Keratinocyte (primary cell): ENCODE measurements at regions not wholly inside any gene's neighbourhood (a gene's known extent, or its start where the extent isn't known, plus 50 kb on each side); places are given as distances from the start of the nearest gene placed in this dataset.

Source experiments
- DNase-seq: peaks from one replicate; pipeline ENCODE4 v3.0.0-alpha.2; 2011; ENCODE audit warnings: low read depth, missing footprints, low spot score
- FAIRE-seq: peaks from 2 replicates; lab custom pipeline; 2011; peaks lifted over from hg19 to GRCh38; lab: Jason Lieb, UNC
- H2AFZ ChIP-seq: 2 replicates; pipeline ENCODE4 v1.6.0; 2012; ENCODE audit warnings: low read length, control low read depth, inconsistent platforms; ENCODE audit not compliant: control insufficient read depth
- H3K27ac ChIP-seq: 2 replicates; pipeline ENCODE4 v1.5.1; 2011; ENCODE audit warnings: low read length; ENCODE audit not compliant: control insufficient read depth, insufficient read depth
- H3K27me3 ChIP-seq: 3 replicates; pipeline ENCODE4 v1.6.0; 2011; ENCODE audit warnings: low read length; ENCODE audit not compliant: control insufficient read depth, insufficient read depth; ENCODE audit errors: extremely low read depth
- H3K36me3 ChIP-seq, 2 experiments: 2 replicates in 1 of 2; 3 replicates in 1 of 2; pipeline ENCODE4 v1.5.1; 2011; ENCODE audit warnings: low read length in 2 of 2, mild to moderate bottlenecking in 1 of 2; ENCODE audit not compliant: control insufficient read depth in 2 of 2, insufficient read depth in 2 of 2; ENCODE audit errors: extremely low read depth in 1 of 2
- H3K4me1 ChIP-seq: 3 replicates; pipeline ENCODE4 v1.5.1; 2011; ENCODE audit warnings: low read length; ENCODE audit not compliant: control insufficient read depth, insufficient read depth; ENCODE audit errors: extremely low read depth
- H3K4me2 ChIP-seq: 3 replicates; pipeline ENCODE4 v1.6.0; 2011; ENCODE audit warnings: low read depth, low read length; ENCODE audit not compliant: control insufficient read depth, insufficient read depth; ENCODE audit errors: extremely low read depth
- H3K4me3 ChIP-seq, 3 experiments: fragments of 200-600 bp in 1 of 3; sonication (generic) in 1 of 3; 2 replicates in 2 of 3; 3 replicates in 1 of 3; pipeline ENCODE4 v1.5.1; 2011 to 2016; ENCODE audit warnings: low read length in 3 of 3, mild to moderate bottlenecking in 3 of 3, control low read depth in 2 of 3, inconsistent platforms in 1 of 3, low read depth in 1 of 3, mixed read lengths in 1 of 3, mixed run types in 1 of 3, moderate library complexity in 1 of 3; ENCODE audit not compliant: control insufficient read depth in 2 of 3, insufficient read depth in 2 of 3; ENCODE audit errors: extremely low read depth in 1 of 3
- H3K79me2 ChIP-seq: 2 replicates; pipeline ENCODE4 v1.6.0; 2012; ENCODE audit warnings: low read length; ENCODE audit not compliant: control insufficient read depth, insufficient read depth
- H3K9ac ChIP-seq: 3 replicates; pipeline ENCODE4 v1.6.0; 2011; ENCODE audit warnings: low read length; ENCODE audit not compliant: control insufficient read depth, insufficient read depth; ENCODE audit errors: extremely low read depth
- H3K9me1 ChIP-seq: 3 replicates; pipeline ENCODE4 v1.6.0; 2011; ENCODE audit warnings: low read length; ENCODE audit not compliant: control insufficient read depth, insufficient read depth; ENCODE audit errors: extremely low read depth
- H3K9me3 ChIP-seq: 2 replicates; pipeline ENCODE4 v1.5.1; 2012; ENCODE audit warnings: low read depth, low read length; ENCODE audit not compliant: control insufficient read depth
- H4K20me1 ChIP-seq: 3 replicates; pipeline ENCODE4 v1.6.0; 2011; ENCODE audit warnings: low read length; ENCODE audit not compliant: control insufficient read depth, insufficient read depth; ENCODE audit errors: extremely low read depth
- EZH2 ChIP-seq: IDR thresholded peaks from one replicate; pipeline ENCODE4 v1.6.1; 2012; ENCODE audit warnings: inconsistent platforms, mild to moderate bottlenecking, low read length, moderate library complexity
- dilution Hi-C: fragments of 300-500 bp; cut with MboI; formaldehyde crosslinking; loops from one replicate; pipeline ENCODE4 v1.7.0; 2020; ENCODE audit warnings: low sequenced_read_pairs; ENCODE audit not compliant: extremely low pct_ligation_motif_present
- TF ChIP-seq, protein P1 (sequence below), 3 experiments: IDR thresholded peaks in 1 of 3; conservative IDR thresholded peaks in 1 of 3; optimal IDR thresholded peaks in 1 of 3; 2 replicates in 2 of 3; 3 replicates in 1 of 3; pipeline versions ENCODE3 to v1.5.1; 2011; ENCODE audit warnings: low read length in 3 of 3, mild to moderate bottlenecking in 3 of 3, moderate library complexity in 2 of 3, control low read depth in 1 of 3, inconsistent platforms in 1 of 3; ENCODE audit not compliant: insufficient read depth in 2 of 3; ENCODE audit errors: extremely low read depth in 1 of 3

DNA sequence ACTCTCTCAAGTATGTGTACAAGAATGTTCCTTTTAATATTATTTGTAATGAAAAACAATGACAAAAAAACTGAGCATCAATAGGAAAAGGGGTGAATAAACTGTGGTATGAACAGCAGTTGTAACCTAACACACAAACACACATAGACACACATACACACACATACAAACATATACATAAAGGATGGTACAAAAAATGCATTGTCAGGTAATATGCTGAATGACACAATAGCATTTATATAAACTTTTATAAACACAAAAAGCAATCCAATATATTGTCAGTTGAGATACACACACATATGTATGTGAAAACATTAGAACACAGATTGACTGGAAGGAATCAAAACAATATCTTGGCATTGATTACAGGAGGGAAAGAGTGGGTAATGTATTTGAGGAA, 227.0 kb upstream of the ISL1 start:
- H2AFZ ChIP-seq: no peak overlapping the region
- no peak for DNase-seq
- no peaks in the 10 kb centered on the region for H4K20me1 ChIP-seq
- H3K4me1 ChIP-seq: no peaks in the 10 kb centered on the region
- no peaks in the 10 kb centered on the region for H3K79me2 ChIP-seq
- TF ChIP-seq, protein P1, sequence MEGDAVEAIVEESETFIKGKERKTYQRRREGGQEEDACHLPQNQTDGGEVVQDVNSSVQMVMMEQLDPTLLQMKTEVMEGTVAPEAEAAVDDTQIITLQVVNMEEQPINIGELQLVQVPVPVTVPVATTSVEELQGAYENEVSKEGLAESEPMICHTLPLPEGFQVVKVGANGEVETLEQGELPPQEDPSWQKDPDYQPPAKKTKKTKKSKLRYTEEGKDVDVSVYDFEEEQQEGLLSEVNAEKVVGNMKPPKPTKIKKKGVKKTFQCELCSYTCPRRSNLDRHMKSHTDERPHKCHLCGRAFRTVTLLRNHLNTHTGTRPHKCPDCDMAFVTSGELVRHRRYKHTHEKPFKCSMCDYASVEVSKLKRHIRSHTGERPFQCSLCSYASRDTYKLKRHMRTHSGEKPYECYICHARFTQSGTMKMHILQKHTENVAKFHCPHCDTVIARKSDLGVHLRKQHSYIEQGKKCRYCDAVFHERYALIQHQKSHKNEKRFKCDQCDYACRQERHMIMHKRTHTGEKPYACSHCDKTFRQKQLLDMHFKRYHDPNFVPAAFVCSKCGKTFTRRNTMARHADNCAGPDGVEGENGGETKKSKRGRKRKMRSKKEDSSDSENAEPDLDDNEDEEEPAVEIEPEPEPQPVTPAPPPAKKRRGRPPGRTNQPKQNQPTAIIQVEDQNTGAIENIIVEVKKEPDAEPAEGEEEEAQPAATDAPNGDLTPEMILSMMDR (optimal IDR thresholded peaks at IDR 0.05 in 1 of 3, IDR thresholded peaks at IDR 0.05 in 1 of 3, conservative IDR thresholded peaks at IDR 0.05 in 1 of 3; ENCODE audit: extremely low read depth in 1 of 3, insufficient read depth in 2 of 3, low read length in 3 of 3): no peak
- no peak for TF ChIP-seq EZH2
- no peak for FAIRE-seq
- no peaks in the 10 kb centered on the region for H3K9me1 ChIP-seq
- H3K36me3 ChIP-seq: no peaks in the 10 kb centered on the region
- no peaks in the 10 kb centered on the region for H3K9me3 ChIP-seq
- H3K27me3 ChIP-seq: no peaks in the 10 kb centered on the region
- no peak overlapping the region for H3K4me3 ChIP-seq
- H3K27ac ChIP-seq: no peak overlapping the region
- H3K9ac ChIP-seq: no peak overlapping the region
- dilution Hi-C loops: no loop called here
- no peak overlapping the region for H3K4me2 ChIP-seq

DNA sequence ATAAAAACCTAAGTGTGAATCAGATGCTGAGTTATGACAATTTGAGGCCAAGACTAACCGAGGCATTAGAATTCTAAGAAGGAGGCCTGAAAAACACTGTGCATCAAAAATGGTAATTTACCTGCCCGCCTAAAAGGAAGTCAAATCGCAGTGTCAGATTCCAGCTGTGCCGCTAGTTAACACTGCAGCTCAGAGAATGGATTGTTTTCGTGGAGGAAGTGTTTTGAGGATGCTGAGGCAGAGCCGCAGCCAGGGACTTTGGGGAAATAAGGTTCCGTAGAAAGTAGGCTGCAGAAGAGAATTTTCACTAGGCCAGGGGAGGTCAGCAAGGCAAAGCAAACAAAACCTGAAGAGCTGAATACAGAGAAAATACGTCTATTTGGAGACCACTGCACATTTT, 226.4 kb upstream of the ISL1 start:
- Histone ChIP-seq H3K27me3 (no peaks in the 10 kb centered on the region), H4K20me1 (no peaks in the 10 kb centered on the region), H3K9ac (no peak overlapping the region), H3K36me3 (no peaks in the 10 kb centered on the region), H3K79me2 (no peaks in the 10 kb centered on the region), H2AFZ (no peak overlapping the region), H3K9me3 (no peaks in the 10 kb centered on the region), H3K4me2 (no peak overlapping the region), H3K4me3 (no peak overlapping the region), H3K4me1 (no peaks in the 10 kb centered on the region), H3K9me1 (no peaks in the 10 kb centered on the region), H3K27ac (no peak overlapping the region)
- DNase-seq (no peak), FAIRE-seq (no peak)
- no peak for TF ChIP-seq EZH2
- dilution Hi-C loops: no loop called here

DNA sequence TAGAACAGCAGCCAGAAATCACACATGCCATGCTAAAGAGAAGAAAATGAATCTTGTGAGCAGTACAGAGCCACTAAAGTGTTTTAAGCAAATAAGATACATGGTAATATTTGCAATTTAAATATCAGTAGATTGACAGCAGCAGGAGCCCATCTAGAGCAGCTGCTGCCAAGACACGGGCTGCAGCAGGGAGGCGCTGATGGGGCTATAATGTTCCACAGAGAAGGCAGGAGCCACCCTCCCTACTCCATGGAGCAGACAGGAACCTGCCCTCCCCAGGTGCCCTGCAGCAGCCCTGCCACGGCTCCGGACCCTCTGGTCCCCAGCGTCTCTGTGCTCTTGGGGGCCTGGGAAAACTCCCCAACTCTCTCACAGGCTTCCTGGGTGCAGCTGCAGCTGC, 224.1 kb upstream of the ISL1 start:
- Histone ChIP-seq H3K79me2 (no peaks in the 10 kb centered on the region), H3K27ac (no peak overlapping the region), H3K9ac (no peak overlapping the region), H3K4me2 (no peak overlapping the region), H3K4me3 (no peak overlapping the region), H4K20me1 (no peaks in the 10 kb centered on the region), H3K27me3 (no peaks in the 10 kb centered on the region), H3K36me3 (no peaks in the 10 kb centered on the region), H3K4me1 (no peaks in the 10 kb centered on the region), H3K9me3 (no peaks in the 10 kb centered on the region), H2AFZ (no peak overlapping the region), H3K9me1 (no peaks in the 10 kb centered on the region)
- TF ChIP-seq, protein P1 (optimal IDR thresholded peaks at IDR 0.05 in 1 of 3, IDR thresholded peaks at IDR 0.05 in 1 of 3, conservative IDR thresholded peaks at IDR 0.05 in 1 of 3; ENCODE audit: extremely low read depth in 1 of 3, insufficient read depth in 2 of 3, low read length in 3 of 3): no peak
- no peak for TF ChIP-seq EZH2
- no peak for DNase-seq
- dilution Hi-C loops: no loop called here
- FAIRE-seq: no peak
